ENCODE measurements at regions not wholly inside any gene's neighbourhood (a gene's known extent, or its start where the extent isn't known, plus 50 kb on each side); places are given as distances from the start of the nearest gene placed in this dataset.

DNA sequence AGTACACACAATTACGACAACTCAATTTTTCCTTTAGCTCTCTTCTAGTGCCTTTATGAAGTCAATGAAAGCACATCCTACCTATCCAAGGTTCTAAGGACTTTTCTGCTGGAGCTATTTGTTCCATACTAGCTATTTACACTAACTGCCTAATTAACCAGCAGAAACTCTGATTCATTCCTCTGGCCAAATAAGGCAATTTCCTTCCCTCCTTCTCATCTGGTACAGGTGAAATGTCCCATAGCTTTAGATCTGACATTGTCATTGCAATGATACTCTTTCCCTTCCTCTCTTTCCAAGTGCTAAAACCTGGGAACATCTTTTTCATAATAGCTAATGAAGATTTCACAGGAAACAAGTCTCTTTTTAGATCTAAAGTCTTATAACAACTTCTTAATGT lies 521.7 kb downstream of the SOX2 start:
- DNase-seq, result no peak

DNA sequence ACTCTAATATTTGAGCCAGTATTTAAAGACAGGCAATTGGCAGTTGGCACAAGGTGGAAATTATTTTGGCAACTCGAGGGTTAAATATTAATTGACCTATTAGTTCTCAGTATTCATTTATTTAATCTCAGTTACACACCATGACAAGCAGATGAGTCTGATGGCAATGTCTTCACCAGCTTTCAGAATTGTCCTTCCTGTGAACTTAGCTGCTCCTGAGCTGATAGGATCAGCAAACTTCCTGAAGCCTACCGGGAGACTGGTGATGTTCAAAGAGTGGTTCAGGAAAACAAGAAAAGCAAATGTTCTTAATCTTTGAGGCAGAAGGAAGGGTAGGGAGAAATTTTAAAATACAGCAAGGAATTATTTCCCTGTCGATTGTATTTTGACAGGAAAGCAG lies 522.2 kb downstream of the SOX2 start:
- no peak for DNase-seq

DNA sequence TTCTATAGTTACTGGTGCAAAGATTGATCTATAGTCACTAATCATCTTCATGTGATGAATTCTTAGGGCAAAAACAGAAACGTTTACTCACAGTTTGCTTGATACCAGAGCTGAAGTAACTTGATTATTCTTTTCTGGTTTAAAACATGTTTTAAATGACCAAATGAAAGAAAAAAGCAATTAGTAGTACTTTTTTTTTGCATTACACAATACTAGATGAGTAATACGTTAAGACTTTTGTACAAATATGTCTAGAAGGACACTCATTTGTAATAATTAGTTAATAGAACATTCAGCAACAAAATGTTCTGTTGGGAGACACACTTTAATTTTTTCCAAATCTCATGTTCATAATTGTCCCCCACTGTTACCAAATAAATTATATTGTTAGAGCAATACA lies 523.2 kb downstream of the SOX2 start:
- DNase-seq, result no peak

DNA sequence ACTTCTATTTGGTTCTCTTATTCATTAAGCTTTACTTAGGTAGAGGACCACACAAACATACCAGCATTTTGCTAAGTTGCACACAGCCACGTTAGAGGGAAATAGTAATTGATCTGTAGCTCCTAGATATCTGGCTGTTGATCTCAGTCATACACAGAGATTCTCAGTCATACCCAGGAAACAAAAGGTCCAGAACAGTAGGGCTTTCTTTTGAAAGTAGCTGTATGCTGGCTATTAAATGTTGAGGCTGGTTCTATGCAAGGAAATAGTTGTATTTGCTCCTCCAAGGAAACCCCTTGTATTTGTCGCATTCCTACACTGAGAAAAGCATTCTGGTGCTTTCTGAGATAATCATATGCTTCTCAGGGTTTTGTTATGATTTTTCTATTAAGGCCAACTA lies 523.8 kb downstream of the SOX2 start:
- DNase-seq, result no peak

DNA sequence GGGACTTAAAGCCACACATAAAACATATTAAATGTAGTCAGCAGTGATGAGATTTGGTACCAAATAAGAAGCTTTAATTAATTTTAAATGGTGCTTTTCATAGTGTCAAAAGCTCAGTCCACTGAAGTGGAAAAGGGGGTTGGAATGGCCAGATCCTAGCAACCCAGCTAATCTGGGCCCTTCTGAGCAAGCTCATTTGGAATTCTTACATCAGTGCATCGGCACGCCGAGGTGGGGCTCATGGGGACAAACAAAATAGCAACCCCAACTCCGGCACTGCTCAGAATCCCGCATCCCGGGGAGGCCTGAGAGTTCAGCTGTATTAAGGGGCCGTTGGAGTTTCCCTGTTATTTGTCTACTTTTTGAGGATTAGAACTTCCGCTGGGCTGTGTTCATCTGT lies 526.4 kb downstream of the SOX2 start:
- no peak for DNase-seq

DNA sequence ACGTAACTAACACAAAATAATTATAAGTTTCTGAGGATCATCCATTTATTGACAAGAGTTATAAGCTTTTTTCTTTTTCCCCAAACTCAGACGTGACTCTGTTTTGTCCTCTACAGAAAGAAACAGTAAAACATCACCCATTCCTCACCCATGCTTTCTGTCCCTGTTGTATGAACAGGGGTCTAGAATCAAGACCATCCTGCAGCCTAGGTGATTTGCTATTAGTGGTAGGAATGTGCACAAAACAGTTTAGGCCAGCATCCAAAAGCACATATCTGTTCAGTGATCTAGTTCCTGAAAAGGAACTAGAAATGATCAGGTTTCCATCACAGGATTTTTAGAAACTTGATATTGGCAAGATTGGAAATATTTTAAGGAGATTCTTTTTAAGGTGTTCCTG lies 527.6 kb downstream of the SOX2 start:
- DNase-seq, result no peak

DNA sequence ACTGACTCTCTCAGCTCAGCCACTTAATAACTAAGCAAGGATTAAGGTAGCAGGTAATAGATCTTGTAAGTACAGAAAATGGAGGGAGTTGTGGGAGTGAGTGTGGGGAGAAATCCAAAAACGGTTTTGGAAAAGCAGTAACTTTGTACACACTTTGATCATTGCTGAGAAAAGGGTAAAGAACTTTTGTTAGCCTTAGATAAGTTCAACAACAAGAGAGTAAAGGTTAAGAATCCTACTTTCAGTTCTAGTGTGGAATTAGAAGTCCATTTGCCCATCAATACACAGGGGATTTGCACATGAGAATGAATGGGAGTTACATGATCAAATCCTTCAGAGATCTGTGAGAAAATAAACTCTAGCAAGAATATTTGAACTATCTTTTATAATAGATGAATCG lies 528.7 kb downstream of the SOX2 start:
- no peak for DNase-seq

DNA sequence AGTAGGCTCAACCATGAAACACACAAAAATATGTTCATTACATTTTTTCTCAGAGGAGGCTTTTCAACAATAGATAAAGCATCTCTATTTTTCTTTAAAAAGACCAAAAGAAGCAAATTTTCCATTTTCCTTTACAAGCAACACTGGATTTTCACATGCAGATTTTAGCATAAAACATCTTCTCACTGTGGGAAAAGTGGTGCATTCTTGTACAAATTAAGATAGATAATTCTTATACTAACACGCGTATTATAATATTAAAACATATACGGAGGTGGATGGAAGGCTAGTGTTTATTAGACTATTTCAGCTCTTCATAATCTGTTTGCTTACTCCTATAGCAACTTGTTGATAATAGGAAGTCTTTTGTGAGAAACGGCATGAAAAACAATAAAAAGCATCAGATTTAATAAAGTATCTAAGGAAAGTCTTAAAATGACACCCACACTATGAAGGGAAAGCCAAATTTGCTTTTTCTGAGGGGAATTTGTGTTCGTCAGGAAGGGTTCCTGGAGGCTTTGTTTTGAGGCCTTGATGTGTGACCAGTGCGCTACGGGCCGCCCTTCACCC lies 529.6 kb downstream of the SOX2 start:
- no peak for DNase-seq

DNA sequence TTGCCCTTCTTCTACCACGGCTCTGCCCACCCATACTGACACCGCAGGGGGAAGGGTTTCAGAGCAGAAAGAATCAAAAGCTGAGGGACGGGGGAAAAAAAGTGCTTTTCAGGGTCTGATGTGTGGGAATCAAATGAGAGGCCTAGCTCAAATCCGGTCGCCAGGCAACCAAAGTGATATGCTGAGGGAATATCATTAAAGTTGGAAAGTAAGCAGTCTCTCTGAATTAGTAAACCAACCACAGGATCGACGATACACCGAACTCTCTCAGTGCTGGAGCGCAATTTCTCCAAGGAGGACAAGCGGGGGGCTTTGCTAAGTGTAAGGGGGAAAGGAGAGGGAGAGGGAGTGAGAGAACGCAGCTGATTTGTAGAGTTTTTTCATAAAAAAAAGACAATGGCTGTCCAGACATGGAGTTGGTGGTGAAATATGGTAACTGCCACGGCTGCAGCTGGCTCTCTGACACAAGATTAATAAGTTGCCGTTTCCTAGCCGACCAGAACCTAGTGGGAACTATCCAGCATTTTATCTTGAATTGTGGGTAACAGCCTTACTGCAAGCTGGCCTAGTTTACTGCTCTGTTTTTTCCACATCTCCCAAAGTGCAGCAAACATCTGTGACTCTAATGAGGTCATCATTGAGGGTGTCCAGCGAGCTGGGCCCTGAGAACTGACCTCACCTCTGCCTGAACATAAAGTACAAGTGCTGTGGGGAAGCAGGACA lies 530.2 kb downstream of the SOX2 start:
- DNase-seq, result no peak

DNA sequence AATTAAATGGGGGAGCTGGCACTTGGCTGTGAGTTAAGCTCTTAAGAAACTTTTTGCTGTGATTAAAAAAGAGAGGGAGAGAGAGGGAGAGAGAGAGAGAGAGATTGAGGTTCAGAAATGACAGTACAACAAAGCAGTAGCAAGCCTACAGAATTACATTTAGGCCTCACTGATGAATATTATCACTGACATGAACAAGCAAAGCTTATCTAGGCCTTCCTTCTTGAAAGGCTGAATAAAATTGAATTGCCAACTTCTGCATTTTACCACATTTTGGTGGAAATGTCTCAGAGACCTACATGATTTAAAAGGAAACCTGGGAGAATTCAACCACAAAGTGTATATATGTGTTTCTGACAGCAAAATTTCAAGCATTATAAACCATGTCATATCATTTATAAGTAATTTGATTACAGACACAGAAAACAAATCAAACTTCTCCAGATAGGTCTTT lies 530.8 kb downstream of the SOX2 start:
- DNase-seq, result no peak

DNA sequence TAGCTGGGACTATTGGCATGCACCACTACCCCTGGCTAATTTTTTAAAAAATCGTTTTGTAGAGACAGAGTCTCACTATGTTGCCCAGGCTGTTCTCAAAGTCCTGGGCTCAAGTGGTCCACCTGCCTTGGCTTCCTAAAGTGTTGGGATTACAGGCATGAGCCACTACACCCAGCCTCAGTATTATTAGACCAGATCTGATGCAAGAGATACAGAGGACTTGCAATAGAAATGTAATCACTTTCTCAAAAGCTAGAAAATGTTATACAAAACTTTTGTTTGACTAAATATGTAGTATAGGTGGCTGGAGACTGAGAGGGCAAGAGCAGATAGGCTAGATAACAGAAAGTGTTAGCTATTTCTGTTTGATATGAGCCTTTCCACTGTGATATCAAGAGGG lies 531.9 kb downstream of the SOX2 start:
- no peak for DNase-seq

DNA sequence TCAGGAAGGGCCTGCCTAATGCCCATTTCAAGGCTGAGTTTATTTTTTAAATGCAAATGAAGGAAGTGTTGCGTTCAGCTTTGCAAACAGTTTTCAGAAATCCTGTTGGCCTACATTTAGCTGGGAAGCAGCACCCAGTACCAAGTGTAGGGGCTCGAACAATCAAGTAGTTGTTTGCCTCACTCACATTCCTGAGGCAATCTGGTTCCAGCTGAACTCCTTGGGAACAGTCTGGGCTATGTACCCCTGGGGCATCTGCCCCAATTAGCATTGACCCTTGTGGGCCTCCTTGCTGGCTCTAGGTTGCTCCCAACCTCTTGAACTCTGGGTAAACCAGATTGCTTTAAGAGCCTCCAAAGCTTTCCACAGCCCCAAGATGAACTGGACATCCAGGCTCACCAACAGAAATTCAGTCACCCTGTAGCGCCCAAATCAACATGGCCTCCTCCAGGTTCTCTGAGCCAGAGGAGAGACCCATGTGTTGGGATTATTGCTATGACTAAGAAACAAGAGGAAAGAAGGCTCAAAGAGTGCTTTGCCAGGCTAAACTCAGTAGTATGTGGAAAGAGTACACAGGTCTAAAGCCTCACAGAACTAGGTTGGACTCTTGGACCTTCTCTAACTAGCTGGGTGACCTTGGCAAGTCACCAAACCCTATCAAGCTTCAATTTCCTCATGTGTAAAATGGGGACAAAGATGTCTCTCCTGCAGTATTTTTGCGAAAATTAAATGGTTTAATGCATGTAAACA lies 532.7 kb downstream of the SOX2 start:
- DNase-seq, result no peak

DNA sequence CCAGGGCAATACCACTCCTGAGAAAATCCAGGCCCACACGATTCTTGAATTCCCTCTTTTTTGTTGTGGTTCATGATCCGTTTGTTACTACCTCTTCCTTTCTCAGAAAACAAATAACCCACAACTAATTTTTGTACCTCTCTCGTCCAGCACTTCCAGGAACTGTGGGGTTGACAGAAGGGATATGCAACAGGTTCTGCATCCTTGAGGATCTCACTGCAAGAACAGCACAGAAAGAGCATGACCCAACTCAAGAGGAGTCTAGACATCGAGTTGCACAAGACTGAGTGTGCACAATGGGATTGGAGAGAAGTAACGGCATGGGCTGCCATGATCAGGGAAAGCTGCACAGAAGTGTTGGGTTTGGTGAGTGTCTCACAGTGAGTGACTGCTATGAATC lies 533.3 kb downstream of the SOX2 start:
- no peak for DNase-seq

DNA sequence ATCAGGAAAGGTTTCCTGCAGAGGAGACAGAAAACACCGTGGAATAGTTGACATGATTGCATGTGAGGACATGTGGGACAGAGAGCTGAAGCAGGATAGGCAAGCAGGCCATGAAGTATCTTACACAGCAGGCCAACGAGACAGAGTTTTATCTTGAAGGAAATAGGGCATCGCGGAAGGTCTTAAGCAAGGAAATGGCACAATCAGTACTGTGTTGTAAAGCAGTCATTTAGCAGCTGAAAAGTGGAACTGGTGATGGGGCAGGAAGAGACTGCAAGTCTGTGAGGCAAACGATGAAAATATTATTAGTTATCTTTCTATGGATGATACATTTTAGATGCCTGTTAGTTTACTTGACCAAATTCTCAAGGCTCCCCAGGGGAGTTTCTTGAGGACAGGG lies 535.1 kb downstream of the SOX2 start:
- DNase-seq, result no peak

DNA sequence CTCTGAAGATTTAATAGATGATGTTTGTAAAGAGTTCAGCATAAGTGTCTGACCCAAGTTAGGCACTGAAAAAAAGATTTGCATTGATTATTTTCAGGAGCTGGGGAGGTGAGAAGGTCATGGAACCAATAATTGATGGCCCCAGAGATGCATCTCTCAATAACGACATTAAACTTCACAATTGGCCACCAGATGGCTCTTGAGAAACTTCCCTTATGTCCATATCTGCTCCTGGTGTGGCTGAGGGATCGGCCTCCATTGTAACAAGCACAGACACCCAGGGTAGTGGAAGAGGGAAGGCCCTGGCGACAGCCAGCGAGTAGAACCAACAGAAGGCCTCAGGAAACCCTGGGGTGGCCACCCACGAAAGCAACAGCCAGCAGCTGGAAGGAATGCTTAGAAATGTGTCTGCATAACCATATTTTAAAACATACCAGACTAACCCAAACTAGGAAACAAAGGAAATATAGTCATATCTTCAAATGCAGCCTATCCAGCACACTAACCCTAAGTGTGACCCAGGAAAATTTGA lies 536.7 kb downstream of the SOX2 start:
- no peak for DNase-seq

DNA sequence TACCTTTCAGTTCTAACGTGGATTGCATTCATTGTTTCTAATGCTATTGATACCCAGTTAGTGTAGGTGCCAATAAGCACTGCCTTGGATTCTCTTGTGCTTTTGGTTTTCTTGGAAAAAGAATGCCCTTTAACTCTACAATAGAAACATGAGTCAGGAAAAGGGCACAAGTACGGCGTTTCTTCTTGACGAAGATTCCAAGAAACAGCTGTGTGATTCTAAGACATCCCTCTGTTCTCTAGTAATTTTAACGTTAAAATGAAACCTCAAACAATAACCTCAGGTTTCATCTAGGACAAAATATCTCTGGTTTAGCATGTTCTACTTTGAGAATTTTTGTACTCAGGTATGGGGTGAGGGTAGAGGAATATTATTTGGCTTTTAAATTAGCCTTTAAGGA lies 540.5 kb upstream of the ATP11B start:
- DNase-seq, result no peak

DNA sequence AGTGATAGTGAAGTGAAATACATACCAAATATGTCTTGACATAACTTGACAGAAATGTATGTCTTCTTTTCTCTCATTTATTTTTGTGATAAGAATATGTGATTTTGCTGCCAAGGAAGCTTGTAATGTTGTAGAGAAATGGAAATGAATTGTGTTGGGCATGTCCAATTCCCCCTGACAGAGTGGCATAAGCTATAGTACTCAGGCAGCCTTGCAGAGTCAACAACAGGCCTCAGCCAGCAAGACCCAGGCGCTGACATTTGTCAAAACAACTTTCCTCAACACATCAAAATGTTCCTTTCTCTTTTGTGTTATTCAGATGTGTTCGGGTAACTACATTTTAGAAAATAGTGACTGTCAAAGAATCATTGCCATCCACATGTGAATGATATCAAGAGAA lies 538.1 kb upstream of the ATP11B start:
- no peak for DNase-seq

DNA sequence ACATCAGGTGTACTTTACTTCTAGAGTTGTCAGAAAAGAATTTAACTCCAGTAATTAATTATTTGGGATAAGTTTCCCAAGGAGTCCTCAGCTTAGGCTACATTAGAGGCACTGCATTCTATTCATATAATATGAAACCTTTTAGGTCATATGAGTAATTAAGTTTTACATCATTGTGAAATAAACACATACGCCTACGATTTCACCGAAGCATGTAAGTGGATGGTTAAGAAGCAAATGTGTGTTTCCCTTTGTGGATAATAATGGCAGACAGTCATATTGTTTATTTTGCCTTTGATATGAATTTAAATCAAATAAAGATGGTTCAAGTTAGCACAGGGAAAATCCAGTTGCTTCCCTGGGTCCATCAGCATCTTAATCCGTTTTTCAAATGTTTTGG lies 535.9 kb upstream of the ATP11B start:
- DNase-seq, result no peak

DNA sequence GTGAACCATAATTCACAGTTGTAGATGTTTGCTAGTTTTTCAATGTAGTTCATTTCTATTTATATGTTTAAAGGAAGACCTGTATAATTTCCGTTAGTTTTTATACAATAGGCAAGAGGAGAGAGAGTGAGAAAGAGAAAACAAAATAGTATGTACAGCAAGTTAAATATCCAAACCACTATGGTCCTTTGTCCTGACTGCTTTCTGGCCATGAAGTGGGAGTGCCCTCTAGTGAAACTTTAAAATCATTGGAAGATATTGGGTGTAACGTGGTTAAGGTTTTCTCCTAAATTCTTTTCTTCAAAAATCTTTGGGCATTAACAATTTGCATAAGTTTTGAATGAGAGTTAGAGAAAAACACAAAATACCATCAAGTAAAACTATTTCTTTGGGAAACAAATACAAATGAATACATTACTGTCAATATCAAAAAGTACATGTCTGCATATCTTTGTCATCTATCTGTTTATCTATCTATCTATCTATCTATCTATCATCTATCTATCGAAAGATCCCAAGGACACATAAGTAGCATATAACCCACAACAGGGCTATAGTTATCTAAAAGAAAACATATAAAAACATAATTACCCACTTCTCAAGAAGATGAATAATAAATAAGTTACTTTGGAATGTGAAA lies 534.6 kb upstream of the ATP11B start:
- peak; percentile 88 for DNase-seq

DNA sequence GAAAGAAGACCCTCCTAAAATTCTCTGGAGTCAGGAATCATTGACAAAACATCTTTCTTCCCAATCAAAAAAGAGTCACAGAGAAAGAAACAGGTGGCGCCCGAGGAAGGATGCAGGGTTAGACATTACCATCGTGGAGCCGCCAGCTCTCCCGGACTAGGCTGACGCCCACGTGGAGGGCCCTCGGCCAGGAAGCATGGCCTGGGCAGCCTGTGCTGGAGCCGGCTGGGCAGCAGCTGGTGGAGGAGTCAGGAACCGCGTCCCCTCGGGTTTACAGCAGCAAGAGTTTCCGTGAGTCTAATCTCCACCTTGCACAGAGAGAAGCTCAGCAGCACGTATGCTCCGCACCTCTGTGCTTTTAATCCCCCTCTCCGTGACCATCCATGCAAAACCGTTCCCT lies 533.7 kb upstream of the ATP11B start:
- no peak for DNase-seq

DNA sequence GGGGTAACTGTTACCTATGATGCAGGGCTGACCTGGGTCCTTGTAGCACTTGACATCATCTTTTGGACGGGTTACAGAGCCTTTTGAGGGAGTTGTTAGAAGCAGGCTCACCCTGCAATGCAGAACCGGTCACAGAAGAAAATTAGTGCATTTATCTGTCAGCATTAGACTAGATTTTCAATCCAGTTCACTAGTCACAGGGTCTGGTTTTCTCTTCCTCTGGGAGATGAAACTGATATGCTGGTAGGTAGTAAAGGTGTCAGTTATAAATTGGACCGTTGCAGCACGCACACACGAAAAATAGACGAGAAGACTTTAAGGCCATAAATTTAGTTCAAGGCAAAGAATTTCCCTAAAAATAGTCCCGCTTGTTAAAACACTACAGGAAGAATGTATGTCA lies 532.3 kb upstream of the ATP11B start:
- DNase-seq, result no peak

DNA sequence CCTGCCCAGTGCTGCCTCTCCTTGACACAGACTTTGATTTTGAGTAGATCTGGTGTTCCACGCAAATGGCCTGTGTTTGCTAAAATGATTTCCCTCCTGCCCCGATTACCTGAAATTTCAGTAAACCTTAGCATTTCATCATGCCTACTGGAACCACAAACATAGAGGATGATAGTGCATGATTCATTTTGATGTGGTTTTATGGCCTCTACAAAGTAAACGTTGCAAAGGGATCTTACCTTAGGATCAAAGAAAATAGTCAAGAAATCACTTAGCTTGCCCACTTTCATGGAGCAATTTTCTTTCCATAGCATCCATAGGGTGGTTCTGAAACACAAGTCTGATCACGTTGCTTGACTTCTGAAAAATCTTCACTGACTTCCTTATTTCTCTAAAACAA lies 524.6 kb upstream of the ATP11B start:
- DNase-seq, result no peak

DNA sequence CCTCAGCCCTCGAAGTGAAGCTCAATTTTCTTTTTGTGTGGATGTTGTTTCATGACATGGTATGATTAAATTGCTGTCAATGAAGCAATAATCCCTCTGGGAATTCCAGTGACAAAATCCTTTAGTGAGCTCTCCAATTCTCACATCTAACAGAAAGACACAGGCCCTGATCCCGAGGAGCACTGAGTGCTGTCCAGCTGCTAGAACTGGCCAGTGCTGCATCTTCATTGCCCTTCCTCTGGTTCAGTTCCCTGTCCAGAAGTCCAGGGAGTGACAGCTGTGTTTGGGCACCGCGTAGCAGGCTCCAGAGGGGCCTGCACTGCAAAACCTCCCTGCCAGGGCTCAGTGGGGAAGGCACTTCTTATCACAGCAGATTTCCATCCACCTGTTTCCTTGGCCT lies 516.8 kb upstream of the ATP11B start:
- no peak for DNase-seq

DNA sequence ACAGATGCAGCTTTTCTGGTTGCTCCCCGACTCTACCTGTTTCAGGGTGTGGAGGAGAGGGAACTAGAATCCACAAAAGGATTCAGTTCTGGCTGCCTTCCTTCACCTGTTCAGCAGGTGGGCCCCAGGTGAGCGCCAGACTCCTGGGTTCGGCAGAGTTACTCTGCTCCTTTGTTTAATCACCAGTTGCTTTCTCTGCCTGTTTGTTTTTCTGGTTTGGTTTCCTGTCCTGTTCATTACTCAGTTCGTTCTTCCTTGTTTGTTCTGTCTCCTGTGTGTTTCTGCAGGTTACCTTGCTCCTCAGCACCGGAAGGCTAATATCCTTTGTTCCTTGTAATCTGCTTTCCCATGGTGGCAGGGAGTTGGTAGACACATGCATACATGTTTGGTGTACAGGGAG lies 508.5 kb upstream of the ATP11B start:
- peak; percentile 92 for DNase-seq

Measured in NCI-H1105 treated with DMSO at 0.1 percent for 48 hours (cell line).